ENCODE measurements at regions not wholly inside any gene's neighbourhood (a gene's known extent, or its start where the extent isn't known, plus 50 kb on each side); places are given as distances from the start of the nearest gene placed in this dataset.

GRCh38 chr3:34374521-34374920 is 576.1 kb downstream of the PDCD6IP start:
- TF ChIP-seq, protein P1, sequence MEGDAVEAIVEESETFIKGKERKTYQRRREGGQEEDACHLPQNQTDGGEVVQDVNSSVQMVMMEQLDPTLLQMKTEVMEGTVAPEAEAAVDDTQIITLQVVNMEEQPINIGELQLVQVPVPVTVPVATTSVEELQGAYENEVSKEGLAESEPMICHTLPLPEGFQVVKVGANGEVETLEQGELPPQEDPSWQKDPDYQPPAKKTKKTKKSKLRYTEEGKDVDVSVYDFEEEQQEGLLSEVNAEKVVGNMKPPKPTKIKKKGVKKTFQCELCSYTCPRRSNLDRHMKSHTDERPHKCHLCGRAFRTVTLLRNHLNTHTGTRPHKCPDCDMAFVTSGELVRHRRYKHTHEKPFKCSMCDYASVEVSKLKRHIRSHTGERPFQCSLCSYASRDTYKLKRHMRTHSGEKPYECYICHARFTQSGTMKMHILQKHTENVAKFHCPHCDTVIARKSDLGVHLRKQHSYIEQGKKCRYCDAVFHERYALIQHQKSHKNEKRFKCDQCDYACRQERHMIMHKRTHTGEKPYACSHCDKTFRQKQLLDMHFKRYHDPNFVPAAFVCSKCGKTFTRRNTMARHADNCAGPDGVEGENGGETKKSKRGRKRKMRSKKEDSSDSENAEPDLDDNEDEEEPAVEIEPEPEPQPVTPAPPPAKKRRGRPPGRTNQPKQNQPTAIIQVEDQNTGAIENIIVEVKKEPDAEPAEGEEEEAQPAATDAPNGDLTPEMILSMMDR (IDR thresholded peaks at IDR 0.05; ENCODE audit: low read depth, low read length) = no peak
- no peak for TF ChIP-seq POLR2A (IDR thresholded peaks at IDR 0.05; ENCODE audit: extremely low read depth, insufficient read length)
- TF ChIP-seq MYC (IDR thresholded peaks at IDR 0.05; ENCODE audit: low read depth, low read length) = no peak
